NOMO-1 (cell line): ENCODE measurements at regions not wholly inside any gene's neighbourhood (a gene's known extent, or its start where the extent isn't known, plus 50 kb on each side); places are given as distances from the start of the nearest gene placed in this dataset.
"Not testable (repeated sequence)": the region's sequence is repeated elsewhere in the genome, so short reads cannot be mapped to it uniquely, and the experiment has no call there.

ENCODE experiments used
- DNase-seq, 2 experiments: peaks; one replicate each; lab custom pipeline; 2025; ENCODE audit not compliant: unreplicated experiment in 2 of 2; lab: John Stamatoyannopoulos, UW

DNA sequence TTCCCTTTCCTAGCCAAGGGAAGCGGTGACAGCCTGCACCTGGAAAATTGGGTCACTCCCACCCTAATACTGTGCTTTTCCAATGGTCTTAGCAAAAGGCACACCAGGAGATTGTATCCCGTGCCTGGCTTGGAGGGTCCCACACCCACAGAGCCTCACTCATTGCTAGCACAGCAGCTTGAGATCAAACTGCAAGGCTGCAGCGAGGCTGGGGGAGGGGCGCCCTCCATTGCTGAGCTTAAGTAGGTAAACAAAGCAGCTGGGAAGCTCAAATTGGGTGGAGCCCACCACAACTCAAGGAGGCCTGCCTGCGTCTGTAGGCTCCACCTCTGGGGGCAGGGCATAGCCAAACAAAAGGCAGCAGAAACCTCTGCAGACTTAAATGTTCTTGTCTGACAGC is 504.1 kb upstream of the ADGRL3 start:
- DNase-seq, result not testable (repeated sequence)

- no peak for DNase-seq
Observed at GRCh38 chr4:60709061-60709460, 491.1 kb upstream of the ADGRL3 start.

- DNase-seq, result no peak
Observed at GRCh38 chr4:60718874-60719273, 481.3 kb upstream of the ADGRL3 start.

GRCh38 chr4:60721685-60722084 is 478.4 kb upstream of the ADGRL3 start:
- DNase-seq, result no peak

DNA sequence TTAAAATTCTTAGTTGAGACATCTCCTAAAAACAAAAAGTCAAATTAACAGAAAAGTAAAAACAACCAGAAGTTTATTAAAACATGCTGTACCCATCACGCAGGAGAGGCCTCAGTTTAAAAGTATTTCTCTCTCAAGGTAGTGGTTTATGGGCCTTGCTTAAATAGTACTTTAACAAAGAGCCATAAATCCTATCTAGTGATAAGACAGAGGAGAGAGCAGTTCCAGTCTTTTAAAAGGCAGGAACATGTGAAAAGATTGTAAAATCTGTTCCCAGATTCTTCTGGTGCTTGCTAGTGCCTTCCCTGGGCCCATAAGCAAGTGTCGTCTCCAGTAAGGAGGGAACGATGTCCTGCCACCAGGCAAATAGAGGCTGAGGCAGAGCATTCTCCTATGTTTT is 476.3 kb upstream of the ADGRL3 start:
- no peak for DNase-seq

GRCh38 chr4:60724623-60725022 is 475.5 kb upstream of the ADGRL3 start:
- DNase-seq, result no peak

GRCh38 chr4:60726779-60727178 is 473.3 kb upstream of the ADGRL3 start:
- no peak for DNase-seq

- no peak for DNase-seq
Observed at GRCh38 chr4:60729194-60729593, 470.9 kb upstream of the ADGRL3 start.

DNA sequence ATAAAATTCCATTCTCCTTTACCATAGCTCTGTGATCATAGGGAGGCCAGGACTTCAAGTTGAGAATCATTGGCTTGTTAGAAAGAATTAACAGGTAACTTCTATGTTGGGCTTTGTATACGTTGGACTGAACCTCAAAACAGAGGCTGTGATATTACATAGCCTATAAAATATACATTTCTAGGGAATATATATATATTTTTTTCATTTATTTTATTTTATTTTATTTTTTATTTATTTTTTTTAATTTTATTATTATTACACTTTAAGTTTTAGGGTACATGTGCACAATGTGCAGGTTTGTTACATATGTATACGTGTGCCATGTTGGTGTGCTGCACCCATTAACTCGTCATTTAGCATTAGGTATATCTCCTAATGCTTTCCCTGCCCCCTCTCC is 470.4 kb upstream of the ADGRL3 start:
- DNase-seq, result not testable (repeated sequence)

DNA sequence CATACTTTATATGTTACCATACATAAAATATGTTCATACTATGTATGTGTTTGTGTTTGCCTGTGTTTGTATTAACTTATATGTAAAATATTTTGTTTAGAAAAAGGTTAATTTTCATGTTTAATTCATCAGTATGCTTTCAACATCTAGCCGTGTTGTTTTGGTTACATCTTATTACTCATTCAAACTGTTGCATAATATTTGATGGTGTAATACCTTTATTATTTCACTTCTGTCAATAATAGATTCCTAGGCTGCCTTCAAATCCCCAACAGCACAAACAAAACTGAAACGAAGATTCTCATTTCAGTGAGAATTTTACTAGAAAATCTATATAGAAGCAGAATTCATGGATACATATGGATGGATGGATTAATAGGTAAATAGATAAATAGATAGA is 462.3 kb upstream of the ADGRL3 start:
- no peak for DNase-seq

DNA sequence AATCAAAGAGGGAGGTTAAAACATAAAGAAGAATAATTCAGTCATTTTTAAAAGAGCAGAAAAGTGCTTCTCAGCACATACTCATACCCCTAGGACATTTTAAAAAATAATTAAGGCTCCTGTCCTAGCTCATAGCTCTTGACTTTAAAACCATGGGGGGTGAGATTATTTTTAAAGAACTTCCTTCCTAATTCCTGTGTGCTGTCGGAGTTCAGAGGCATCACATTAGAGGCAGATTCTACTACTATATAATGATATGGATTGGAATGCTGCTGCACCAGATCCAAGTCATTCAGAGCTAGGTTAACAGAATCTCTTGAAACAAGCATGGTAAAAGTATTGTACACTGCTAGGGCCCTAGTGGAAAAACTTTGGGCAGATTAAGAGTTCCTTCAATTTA is 456.5 kb upstream of the ADGRL3 start:
- DNase-seq, result no peak

GRCh38 chr4:60744767-60745166 is 455.4 kb upstream of the ADGRL3 start:
- no peak for DNase-seq

GRCh38 chr4:60745800-60746571 is 454.1 kb upstream of the ADGRL3 start:
- no peak for DNase-seq

- DNase-seq, result no peak
Observed at GRCh38 chr4:60750962-60751361, 449.2 kb upstream of the ADGRL3 start.

GRCh38 chr4:60757986-60758680 is 442.0 kb upstream of the ADGRL3 start:
- no peak for DNase-seq

DNA sequence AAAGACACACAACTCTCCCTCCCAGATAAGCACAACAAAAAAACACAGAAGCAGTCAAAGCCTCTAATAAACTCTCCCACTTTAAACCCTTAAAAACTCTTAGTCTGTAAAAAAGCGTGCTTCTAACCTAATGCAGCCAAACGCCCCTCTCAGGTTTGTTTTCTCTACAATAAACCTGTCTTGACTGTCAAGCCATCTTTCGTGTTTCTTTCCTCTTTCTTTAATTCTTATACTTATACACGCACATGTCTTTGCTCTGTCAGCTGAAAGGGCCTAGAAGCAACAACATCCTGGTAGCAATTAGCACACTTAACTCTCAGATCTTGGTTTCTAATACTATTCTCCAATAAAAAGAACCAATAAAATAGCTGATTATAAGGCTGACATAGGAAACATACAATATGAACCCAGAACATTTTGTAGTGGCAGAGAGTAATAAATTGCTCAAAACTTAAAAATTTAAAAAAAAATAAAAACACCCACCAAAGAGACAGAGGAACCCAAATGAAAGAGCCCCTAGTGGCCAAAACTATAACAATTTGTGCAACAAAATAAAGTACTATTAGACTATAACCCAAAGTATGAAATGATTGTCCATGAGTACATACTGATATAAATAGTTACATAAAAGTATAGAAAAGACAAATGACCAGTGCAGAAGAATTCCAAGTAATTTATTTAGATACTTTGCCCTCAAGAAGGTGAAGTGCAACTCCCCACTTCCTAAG is 440.4 kb upstream of the ADGRL3 start:
- no peak for DNase-seq

GRCh38 chr4:60780874-60781273 is 419.3 kb upstream of the ADGRL3 start:
- no peak for DNase-seq

GRCh38 chr4:60790608-60791007 is 409.5 kb upstream of the ADGRL3 start:
- DNase-seq, result no peak

DNA sequence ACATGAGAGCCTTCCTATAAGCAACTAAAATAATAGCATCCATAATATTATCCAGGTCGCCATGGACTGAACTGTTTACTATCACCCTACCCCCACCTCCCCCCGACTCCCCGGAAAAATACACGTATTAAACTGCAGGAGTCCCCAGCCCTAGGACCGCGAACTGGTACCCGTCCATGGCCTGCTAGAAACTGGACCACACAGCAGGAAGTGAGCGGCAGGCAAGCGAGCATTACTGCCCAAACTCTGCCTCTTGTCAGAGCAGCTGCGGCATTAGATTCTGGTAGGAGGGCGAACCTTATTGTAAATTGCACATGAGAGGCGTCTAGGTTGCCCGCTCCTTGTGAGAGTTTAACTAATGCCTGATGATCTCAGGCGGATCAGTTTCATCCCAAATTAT is 405.8 kb upstream of the ADGRL3 start:
- DNase-seq, result no peak

GRCh38 chr4:60799214-60799613 is 400.9 kb upstream of the ADGRL3 start:
- DNase-seq, result no peak

DNA sequence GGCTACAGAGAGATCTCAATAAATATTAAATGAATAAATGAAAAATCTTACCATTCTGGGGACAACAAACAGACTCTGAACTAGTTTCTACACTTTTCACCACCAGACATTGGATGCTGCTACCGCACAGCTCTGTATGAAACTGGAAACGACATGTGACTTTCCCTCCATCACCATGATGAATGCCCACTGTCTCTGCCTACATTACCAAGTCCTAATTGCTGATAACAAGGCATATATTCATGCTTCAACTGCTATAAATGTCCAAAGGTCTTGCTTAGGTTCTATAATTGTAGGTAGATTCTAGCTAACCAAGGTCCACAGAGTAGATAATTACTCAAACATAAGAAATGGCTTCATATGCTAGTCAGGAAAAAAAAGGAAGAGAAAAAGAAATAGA is 399.4 kb upstream of the ADGRL3 start:
- no peak for DNase-seq
